GM13976 (cell line): ENCODE measurements at regions not wholly inside any gene's neighbourhood (a gene's known extent, or its start where the extent isn't known, plus 50 kb on each side); places are given as distances from the start of the nearest gene placed in this dataset.

Experiments
- DNase-seq: peaks from one replicate; pipeline ENCODE4 v3.0.0; 2012; ENCODE audit warnings: low spot score
- in situ Hi-C: fragments of 300-500 bp; cut with MboI; formaldehyde crosslinking; loops from one replicate; pipeline ENCODE4 v1.12.0; 2022; ENCODE audit warnings: low sequenced_read_pairs, mixed read lengths, inconsistent platforms; ENCODE audit not compliant: unreplicated experiment
- TF ChIP-seq, protein P1 (sequence below): IDR thresholded peaks from 2 replicates; pipeline ENCODE4 v1.5.1; 2012; ENCODE audit warnings: borderline replicate concordance, mild to moderate bottlenecking; ENCODE audit not compliant: insufficient read depth; ENCODE audit errors: extremely low read depth, missing control alignments, control extremely low read depth

GRCh38 chr2:217301142-217301925, 441.5 kb upstream of the TNP1 start:
- no peak for DNase-seq
- in situ Hi-C loops, result no loop called here
- TF ChIP-seq, protein P1, sequence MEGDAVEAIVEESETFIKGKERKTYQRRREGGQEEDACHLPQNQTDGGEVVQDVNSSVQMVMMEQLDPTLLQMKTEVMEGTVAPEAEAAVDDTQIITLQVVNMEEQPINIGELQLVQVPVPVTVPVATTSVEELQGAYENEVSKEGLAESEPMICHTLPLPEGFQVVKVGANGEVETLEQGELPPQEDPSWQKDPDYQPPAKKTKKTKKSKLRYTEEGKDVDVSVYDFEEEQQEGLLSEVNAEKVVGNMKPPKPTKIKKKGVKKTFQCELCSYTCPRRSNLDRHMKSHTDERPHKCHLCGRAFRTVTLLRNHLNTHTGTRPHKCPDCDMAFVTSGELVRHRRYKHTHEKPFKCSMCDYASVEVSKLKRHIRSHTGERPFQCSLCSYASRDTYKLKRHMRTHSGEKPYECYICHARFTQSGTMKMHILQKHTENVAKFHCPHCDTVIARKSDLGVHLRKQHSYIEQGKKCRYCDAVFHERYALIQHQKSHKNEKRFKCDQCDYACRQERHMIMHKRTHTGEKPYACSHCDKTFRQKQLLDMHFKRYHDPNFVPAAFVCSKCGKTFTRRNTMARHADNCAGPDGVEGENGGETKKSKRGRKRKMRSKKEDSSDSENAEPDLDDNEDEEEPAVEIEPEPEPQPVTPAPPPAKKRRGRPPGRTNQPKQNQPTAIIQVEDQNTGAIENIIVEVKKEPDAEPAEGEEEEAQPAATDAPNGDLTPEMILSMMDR, result no peak

DNA sequence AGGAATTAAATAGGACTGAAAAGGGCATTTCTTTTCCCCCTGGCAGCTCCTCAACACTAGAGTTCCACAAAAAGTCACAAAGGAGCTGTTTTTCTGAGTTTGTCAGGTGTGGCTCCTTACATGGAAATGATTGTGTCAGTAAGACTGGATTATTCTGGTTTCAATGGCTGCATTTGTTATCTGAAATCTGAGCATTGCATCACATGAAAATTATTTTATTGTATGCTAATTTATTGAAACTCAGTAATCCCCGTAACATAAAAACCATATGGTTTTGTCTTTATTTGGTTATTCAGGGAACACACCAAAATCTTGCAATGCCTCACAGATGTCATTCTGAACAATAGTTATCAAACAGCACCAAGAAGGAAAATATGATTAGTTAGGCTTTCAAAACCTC, 439.7 kb upstream of the TNP1 start:
- in situ Hi-C loops, result no loop called here
- TF ChIP-seq, protein P1, result no peak
- DNase-seq, result no peak

GRCh38 chr2:217297096-217297495, 437.2 kb upstream of the TNP1 start:
- in situ Hi-C loops, result no loop called here
- no peak for DNase-seq
- TF ChIP-seq, protein P1, result no peak

- no peak for DNase-seq
- in situ Hi-C loops, result no loop called here
- TF ChIP-seq, protein P1, result no peak
Measured at GRCh38 chr2:217294818-217295217, 435.0 kb upstream of the TNP1 start.

GRCh38 chr2:217294211-217294610, 434.3 kb upstream of the TNP1 start:
- DNase-seq, result no peak
- in situ Hi-C loops, result no loop called here

GRCh38 chr2:217293607-217294006, 433.7 kb upstream of the TNP1 start:
- in situ Hi-C loops, result no loop called here
- no peak for DNase-seq
- TF ChIP-seq, protein P1, result no peak

More at GRCh38 chr2:217294211-217294610, 434.3 kb upstream of the TNP1 start:
- TF ChIP-seq, protein P1, result no peak

- in situ Hi-C loops, result no loop called here
- TF ChIP-seq, protein P1, result no peak
- DNase-seq, result no peak
Measured at GRCh38 chr2:217293046-217293445, 433.2 kb upstream of the TNP1 start.
